ENCODE measurements at regions not wholly inside any gene's neighbourhood (a gene's known extent, or its start where the extent isn't known, plus 50 kb on each side); places are given as distances from the start of the nearest gene placed in this dataset.

DNA sequence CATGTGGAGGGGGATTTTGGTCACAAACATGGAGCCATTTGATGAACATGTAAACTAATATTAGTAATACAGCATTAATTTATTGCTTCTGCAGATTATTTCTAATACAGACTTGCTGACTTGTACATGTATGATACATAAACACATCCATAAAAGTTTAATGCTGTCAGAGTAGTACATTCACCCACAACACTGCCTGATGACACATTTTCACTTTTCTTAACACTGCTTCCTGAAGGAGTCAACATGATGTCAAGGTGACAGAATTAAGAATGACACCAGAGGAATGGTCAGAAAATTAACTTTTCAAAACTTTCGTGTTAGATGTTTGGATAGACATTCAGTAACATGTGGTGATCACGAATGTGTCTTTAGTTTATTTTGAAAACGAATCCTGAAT is 199.4 kb downstream of the SATB1 start:
- TF ChIP-seq POLR2A (IDR thresholded peaks at IDR 0.05; ENCODE audit: low read depth, low read length) (no peak), TAF1 (IDR thresholded peaks at IDR 0.05; ENCODE audit: low read depth, low read length) (no peak), SPI1 (IDR thresholded peaks at IDR 0.05; ENCODE audit: low read depth, low read length) (no peak), POU2F2 (IDR thresholded peaks at IDR 0.05; ENCODE audit: low read depth, low read length) (no peak), POLR2AphosphoS5 (IDR thresholded peaks at IDR 0.05; ENCODE audit: low read depth, low read length) (no peak)
- no peak for DNase-seq (ENCODE audit: insufficient read length, low spot score)
- no peak for FAIRE-seq

DNA sequence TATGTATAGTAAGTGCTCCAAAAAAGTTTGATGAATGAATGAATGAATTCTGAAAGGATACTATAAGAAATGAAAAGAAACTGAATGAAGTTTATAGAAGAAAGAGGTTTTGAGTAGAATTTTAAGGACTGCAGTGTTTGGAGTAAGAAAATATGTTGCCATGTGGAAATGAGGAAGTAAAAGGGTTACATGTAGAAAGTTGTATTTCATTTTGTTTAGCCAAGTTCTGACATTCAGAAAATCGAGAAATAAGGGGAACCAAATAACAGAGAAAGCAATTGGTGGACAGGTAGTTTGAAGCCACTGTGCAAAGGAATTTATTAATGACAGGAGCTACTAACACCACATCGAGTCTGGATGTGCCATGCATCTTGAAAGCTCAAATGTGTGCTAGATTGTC is 200.7 kb downstream of the SATB1 start:
- no peak for TF ChIP-seq POU2F2 (IDR thresholded peaks at IDR 0.05; ENCODE audit: low read depth, low read length)
- TF ChIP-seq TAF1 (IDR thresholded peaks at IDR 0.05; ENCODE audit: low read depth, low read length), result no peak
- no peak for TF ChIP-seq POLR2A (IDR thresholded peaks at IDR 0.05; ENCODE audit: low read depth, low read length)
- no peak for TF ChIP-seq PAX5 (IDR thresholded peaks at IDR 0.05; ENCODE audit: insufficient read depth, low read length, severe bottlenecking)
- no peak for TF ChIP-seq POLR2AphosphoS5 (IDR thresholded peaks at IDR 0.05; ENCODE audit: low read depth, low read length)
- TF ChIP-seq SPI1 (IDR thresholded peaks at IDR 0.05; ENCODE audit: low read depth, low read length), result no peak
- DNase-seq (ENCODE audit: insufficient read length, low spot score) (no peak), FAIRE-seq (no peak)

DNA sequence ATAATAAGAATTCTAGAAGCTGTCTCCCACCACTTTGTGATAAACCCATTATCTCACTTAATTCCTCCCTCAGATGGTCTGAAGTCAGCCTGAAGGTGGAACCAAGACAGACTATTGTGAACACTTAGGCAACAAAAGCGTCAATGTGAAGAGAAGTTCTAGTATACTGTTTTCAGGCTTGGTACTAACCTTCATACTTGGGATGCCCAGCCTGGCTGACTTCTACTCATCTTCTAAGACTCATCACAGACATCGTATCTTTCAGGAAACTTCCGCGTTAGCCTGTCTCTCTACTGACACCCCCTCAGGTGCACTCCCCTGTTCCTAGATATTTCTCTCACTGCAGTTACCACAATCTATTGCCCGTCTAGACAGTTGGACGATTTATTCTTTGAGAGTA is 201.2 kb downstream of the SATB1 start:
- DNase-seq (ENCODE audit: insufficient read length, low spot score) (no peak), FAIRE-seq (no peak)
- TF ChIP-seq PAX5 (IDR thresholded peaks at IDR 0.05; ENCODE audit: insufficient read depth, low read length, severe bottlenecking), result no peak
- no peak for TF ChIP-seq POLR2A (IDR thresholded peaks at IDR 0.05; ENCODE audit: low read depth, low read length)
- no peak for TF ChIP-seq POLR2AphosphoS5 (IDR thresholded peaks at IDR 0.05; ENCODE audit: low read depth, low read length)
- TF ChIP-seq POU2F2 (IDR thresholded peaks at IDR 0.05; ENCODE audit: low read depth, low read length), result no peak
- TF ChIP-seq TAF1 (IDR thresholded peaks at IDR 0.05; ENCODE audit: low read depth, low read length), result no peak
- no peak for TF ChIP-seq SPI1 (IDR thresholded peaks at IDR 0.05; ENCODE audit: low read depth, low read length)

DNA sequence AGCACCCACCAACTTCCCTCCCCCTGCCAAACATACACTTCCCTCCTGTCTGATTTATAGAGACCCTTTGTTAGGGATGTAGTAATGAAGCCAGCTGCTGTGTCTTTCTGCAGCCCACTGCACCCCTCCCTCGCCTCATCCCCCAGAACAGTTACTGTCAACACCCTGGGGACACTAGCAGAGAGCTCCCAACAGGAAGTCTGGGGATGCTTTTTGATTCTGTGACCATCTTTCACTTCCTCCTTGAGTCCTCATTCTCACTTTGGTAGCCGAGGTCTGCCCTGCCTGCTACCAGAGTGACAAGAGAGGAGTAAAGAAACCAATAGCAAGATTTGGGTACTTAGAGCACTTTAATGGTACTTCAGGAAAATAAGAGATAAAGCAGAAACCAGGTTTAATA is 201.6 kb downstream of the SATB1 start:
- TF ChIP-seq SPI1 (IDR thresholded peaks at IDR 0.05; ENCODE audit: low read depth, low read length) (peak; percentile 96), POLR2AphosphoS5 (IDR thresholded peaks at IDR 0.05; ENCODE audit: low read depth, low read length) (no peak)
- FAIRE-seq, result peak; percentile 90
- peak; percentile 18 for DNase-seq (ENCODE audit: insufficient read length, low spot score)

DNA sequence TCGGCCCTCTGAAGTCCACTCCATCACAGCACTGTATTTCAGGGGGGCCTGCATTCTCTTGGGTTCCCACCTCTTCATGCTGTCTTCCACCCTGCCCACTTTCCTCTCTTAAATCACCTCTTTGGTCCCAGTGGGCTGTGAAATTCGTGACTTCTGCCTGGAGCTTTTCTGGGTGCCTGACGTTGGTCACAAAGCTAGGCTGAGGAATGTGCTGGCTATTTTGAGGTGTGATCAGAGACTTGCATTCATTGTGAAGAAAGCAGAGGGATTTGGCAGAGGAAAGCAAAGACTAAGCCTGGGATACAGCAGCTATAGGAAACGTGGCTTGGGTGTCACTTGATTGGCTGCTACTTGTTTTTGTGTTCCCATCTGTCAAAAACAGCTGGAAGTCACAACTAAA is 202.5 kb downstream of the SATB1 start:
- TF ChIP-seq PAX5 (IDR thresholded peaks at IDR 0.05; ENCODE audit: insufficient read depth, low read length, severe bottlenecking), result no peak
- TF ChIP-seq POU2F2 (IDR thresholded peaks at IDR 0.05; ENCODE audit: low read depth, low read length), result no peak
- no peak for TF ChIP-seq POLR2AphosphoS5 (IDR thresholded peaks at IDR 0.05; ENCODE audit: low read depth, low read length)
- no peak for TF ChIP-seq POLR2A (IDR thresholded peaks at IDR 0.05; ENCODE audit: low read depth, low read length)
- TF ChIP-seq TAF1 (IDR thresholded peaks at IDR 0.05; ENCODE audit: low read depth, low read length), result no peak
- TF ChIP-seq SPI1 (IDR thresholded peaks at IDR 0.05; ENCODE audit: low read depth, low read length), result no peak
- FAIRE-seq, result no peak
- no peak for DNase-seq (ENCODE audit: insufficient read length, low spot score)

DNA sequence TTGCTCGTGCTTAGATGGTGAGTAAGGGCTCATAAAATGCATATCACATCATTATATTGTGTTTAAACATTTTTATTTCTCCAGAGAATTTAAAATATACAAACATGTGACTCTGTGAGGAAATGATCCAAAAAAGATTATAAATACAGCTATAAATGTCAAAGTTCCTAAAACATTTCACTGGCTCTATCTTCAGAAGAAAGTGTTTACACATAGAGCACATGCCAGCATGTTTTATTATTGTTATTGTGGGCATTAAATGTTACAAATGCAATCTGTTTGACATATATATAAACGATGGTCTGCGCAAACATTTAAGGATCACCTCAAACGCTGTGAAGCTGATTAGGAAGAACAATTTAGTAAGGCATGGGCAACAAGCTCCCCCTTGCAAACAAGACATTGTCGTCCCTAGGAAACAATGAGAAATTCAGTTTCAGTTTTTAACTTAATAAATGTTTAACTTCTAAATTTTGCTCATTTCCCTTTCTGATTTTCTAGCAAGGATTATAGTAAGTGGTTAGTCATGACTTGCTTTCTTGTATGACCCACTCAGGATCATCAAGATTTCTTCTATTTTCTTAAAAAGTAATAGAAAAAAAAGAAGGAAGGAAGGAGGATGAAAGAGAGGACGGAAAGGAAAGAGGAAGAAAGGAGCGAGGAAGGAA is 207.5 kb downstream of the SATB1 start:
- TF ChIP-seq TAF1 (IDR thresholded peaks at IDR 0.05; ENCODE audit: low read depth, low read length), result no peak
- no peak for TF ChIP-seq POLR2AphosphoS5 (IDR thresholded peaks at IDR 0.05; ENCODE audit: low read depth, low read length)
- TF ChIP-seq PAX5 (IDR thresholded peaks at IDR 0.05; ENCODE audit: insufficient read depth, low read length, severe bottlenecking), result no peak
- no peak for TF ChIP-seq POLR2A (IDR thresholded peaks at IDR 0.05; ENCODE audit: low read depth, low read length)
- TF ChIP-seq POU2F2 (IDR thresholded peaks at IDR 0.05; ENCODE audit: low read depth, low read length), result no peak
- TF ChIP-seq SPI1 (IDR thresholded peaks at IDR 0.05; ENCODE audit: low read depth, low read length), result no peak
- no peak for FAIRE-seq
- DNase-seq (ENCODE audit: insufficient read length, low spot score), result no peak

DNA sequence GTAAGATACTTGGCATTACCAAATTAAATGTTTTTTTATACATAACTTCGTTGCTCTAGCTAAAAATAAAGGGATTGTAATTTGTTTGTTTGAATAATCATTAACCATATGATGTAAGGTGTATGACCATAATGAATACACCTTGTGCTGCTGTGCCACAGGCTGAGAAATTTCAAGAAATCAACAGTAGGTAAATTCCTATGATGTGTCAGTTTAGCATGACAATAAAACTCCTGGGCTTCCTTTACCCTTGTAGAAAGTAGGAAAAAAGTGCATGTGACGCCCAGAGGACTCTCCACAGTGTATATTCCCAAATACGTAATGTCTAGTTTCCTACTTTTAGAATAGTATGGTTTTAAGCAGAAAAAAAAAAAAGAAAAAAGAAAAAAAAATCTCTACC is 208.1 kb downstream of the SATB1 start:
- DNase-seq (ENCODE audit: insufficient read length, low spot score) (no peak), FAIRE-seq (no peak)
- TF ChIP-seq PAX5 (IDR thresholded peaks at IDR 0.05; ENCODE audit: insufficient read depth, low read length, severe bottlenecking) (no peak), POLR2A (IDR thresholded peaks at IDR 0.05; ENCODE audit: low read depth, low read length) (no peak), TAF1 (IDR thresholded peaks at IDR 0.05; ENCODE audit: low read depth, low read length) (no peak), POLR2AphosphoS5 (IDR thresholded peaks at IDR 0.05; ENCODE audit: low read depth, low read length) (no peak), SPI1 (IDR thresholded peaks at IDR 0.05; ENCODE audit: low read depth, low read length) (no peak), POU2F2 (IDR thresholded peaks at IDR 0.05; ENCODE audit: low read depth, low read length) (no peak)

DNA sequence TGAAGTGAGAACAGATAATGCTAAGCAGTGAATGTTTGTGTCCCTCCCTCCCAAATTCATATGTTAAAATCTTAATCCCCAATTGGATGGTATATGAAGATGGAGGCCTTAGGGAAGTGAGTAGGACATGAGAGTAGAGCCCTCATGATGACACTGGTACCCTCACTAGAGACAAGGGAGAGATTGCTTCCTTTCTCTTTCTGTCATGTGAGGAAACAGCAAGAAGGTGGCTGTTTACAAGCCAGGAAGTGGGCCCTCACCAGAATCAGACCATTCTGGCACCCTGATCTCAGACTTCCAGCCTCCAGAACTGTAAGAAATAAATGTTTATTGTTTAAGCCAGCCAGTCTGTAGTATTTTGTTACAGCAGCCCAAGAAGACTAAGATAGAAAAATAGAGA is 209.5 kb downstream of the SATB1 start:
- no peak for TF ChIP-seq POU2F2 (IDR thresholded peaks at IDR 0.05; ENCODE audit: low read depth, low read length)
- TF ChIP-seq SPI1 (IDR thresholded peaks at IDR 0.05; ENCODE audit: low read depth, low read length), result no peak
- no peak for TF ChIP-seq POLR2AphosphoS5 (IDR thresholded peaks at IDR 0.05; ENCODE audit: low read depth, low read length)
- DNase-seq (ENCODE audit: insufficient read length, low spot score) (no peak), FAIRE-seq (no peak)

DNA sequence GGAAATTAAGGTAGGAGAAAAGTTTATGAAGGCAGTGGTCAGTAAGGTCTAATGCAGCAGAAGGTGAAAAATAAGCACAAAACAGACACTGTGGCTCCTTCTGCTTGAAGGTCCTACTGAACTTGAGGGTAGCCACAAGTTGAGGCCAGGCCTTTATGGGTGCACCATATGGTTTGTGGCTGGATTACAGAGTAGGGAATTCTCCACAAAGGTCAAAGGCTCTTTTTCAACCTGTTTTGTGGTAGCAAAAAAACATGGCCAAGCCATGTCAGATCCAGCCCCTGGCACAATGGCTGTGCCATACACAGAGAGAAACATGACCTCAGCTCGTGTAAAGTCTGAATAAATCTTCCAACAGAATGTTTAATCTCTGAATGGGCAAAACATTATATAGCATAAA is 214.0 kb downstream of the SATB1 start:
- DNase-seq (ENCODE audit: insufficient read length, low spot score), result no peak
- no peak for FAIRE-seq
- TF ChIP-seq PAX5 (IDR thresholded peaks at IDR 0.05; ENCODE audit: insufficient read depth, low read length, severe bottlenecking), result no peak
- no peak for TF ChIP-seq POU2F2 (IDR thresholded peaks at IDR 0.05; ENCODE audit: low read depth, low read length)
- TF ChIP-seq SPI1 (IDR thresholded peaks at IDR 0.05; ENCODE audit: low read depth, low read length), result no peak
- no peak for TF ChIP-seq POLR2AphosphoS5 (IDR thresholded peaks at IDR 0.05; ENCODE audit: low read depth, low read length)
- no peak for TF ChIP-seq POLR2A (IDR thresholded peaks at IDR 0.05; ENCODE audit: low read depth, low read length)
- TF ChIP-seq TAF1 (IDR thresholded peaks at IDR 0.05; ENCODE audit: low read depth, low read length), result no peak

DNA sequence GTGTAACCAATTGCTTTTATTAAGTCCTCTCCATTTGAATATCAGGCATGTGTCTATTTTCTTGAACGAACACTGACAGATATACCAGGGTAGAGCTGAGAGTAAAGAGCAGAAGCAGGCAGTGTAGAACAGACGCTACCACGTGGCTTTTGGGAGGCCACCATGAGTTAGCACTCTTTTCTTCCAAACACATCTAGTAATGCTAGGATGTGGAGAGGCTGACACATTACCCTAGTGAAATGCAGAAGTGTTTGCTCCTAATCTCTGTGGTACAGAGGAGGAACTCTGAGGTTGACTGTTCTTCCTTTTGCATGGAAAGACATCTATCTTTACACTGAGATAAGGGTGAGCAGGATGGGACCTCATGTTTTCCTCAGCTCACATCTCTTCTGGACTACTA is 216.3 kb downstream of the SATB1 start:
- FAIRE-seq (no peak), DNase-seq (ENCODE audit: insufficient read length, low spot score) (no peak)
- no peak for TF ChIP-seq POLR2AphosphoS5 (IDR thresholded peaks at IDR 0.05; ENCODE audit: low read depth, low read length)
- no peak for TF ChIP-seq POU2F2 (IDR thresholded peaks at IDR 0.05; ENCODE audit: low read depth, low read length)
- TF ChIP-seq PAX5 (IDR thresholded peaks at IDR 0.05; ENCODE audit: insufficient read depth, low read length, severe bottlenecking), result no peak
- no peak for TF ChIP-seq SPI1 (IDR thresholded peaks at IDR 0.05; ENCODE audit: low read depth, low read length)
- no peak for TF ChIP-seq TAF1 (IDR thresholded peaks at IDR 0.05; ENCODE audit: low read depth, low read length)
- TF ChIP-seq POLR2A (IDR thresholded peaks at IDR 0.05; ENCODE audit: low read depth, low read length), result no peak

Data from GM12891 (cell line).